ENCODE measurements at regions not wholly inside any gene's neighbourhood (a gene's known extent, or its start where the extent isn't known, plus 50 kb on each side); places are given as distances from the start of the nearest gene placed in this dataset.

DNA sequence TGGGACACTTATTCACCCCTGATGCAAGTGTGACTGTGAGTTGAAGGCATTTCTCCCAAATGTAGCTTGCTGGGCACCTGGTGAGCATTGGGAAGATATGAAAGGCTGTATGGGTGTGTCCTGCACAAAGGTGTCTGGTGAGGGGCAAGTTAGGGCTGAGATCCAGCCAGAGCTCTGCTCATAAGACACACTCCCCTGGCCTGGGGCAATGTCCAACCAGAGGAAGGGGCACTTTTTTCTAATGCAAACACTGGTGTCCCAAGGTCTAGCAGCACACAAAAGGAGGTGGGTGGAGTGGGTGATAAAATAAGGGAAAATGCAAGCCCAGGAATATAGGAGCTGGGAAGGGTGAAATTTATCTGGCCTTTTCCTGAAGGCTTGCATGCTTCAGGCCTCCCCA is 57.0 kb upstream of the TRABD2B start:
- no peak for DNase-seq (ENCODE audit: low spot score)

GRCh38 chr1:48052923-48053291 is 55.7 kb upstream of the TRABD2B start:
- no peak for DNase-seq (ENCODE audit: low spot score)

- no peak for DNase-seq (ENCODE audit: low spot score)
Observed at GRCh38 chr1:48051466-48052126, 54.4 kb upstream of the TRABD2B start.

DNA sequence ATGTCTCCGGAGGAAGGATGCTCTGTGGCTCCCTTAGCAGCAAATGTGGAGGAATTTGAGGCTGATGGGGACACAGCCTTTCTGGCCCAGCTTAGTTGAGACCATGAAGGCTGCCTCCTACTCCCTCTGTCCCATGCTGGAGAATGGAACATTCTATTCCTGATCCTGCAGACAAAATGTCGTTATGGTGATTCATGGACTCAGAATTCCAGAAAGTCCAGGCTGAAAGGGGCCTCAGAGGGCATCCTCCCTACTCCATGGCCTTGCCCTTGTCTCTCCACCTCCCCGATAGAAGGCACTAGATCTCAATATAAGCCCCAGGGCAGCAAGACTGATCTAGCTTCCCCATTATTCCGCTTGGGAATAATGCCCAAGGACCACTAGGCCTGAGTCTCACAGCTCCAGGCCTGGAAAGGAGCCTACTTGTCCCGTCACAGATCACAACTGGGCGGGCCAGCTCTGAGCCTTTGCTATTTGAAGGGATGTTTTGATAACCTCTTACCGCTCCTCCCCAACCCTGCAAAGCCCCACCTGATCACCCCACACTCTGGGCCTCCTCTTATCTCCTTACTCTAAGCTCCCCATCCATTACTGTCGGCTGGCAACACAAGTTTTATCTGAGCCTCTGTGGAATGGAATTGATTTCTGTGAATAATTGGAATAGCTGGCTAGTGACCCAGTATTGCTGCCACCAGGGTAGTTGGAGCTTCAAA is 52.8 kb upstream of the TRABD2B start:
- DNase-seq (ENCODE audit: low spot score) = no peak

DNA sequence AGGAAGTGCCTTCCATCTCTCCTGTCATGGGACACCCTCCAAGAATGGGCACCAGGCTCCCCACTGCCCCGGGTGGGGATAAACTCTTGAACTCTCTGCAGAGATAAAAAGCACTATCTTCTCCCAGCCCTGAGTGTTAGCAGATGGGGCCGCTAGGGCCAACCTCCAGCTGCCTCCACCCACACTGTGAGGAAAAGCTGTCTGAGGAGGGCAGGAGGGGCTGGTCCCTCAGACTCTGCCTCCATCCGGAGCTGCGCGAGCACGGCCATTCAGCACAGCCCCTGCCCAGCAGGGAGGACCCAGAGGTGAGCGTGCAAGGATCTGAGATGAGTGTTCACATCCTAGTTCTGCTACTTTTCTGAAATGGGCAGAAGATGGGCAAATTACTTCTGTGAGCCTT is 51.8 kb upstream of the TRABD2B start:
- DNase-seq (ENCODE audit: low spot score) = no peak

DNA sequence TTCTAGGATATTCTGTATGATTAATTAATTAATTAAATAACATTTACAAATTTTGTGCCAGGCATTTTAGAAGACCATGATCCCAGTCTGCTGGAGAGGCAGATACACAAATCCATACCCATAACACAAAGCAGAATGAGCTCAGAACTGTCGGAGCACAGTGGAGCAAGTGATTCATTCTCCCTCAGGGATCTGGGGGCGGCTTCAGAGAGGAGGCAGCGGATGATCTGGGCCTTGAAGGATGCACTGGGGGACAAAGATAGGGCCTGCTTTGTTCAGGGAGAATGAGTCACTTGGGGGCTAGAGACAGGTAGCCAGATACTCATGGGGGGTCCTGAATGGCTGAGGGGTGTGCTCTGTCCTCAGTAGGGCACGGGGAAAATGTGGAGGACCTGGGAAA is 50.9 kb upstream of the TRABD2B start:
- DNase-seq (ENCODE audit: low spot score) = no peak

GRCh38 chr1:48047116-48047515 is 49.9 kb upstream of the TRABD2B start:
- no peak for DNase-seq (ENCODE audit: low spot score)

All from cerebellar cortex (tissue), 1 donor.